ENCODE measurements at regions not wholly inside any gene's neighbourhood (a gene's known extent, or its start where the extent isn't known, plus 50 kb on each side); places are given as distances from the start of the nearest gene placed in this dataset.

- no peak for TF ChIP-seq CTCF (tag by site-specific recombination; IDR thresholded peaks at IDR 0.05)
- no peak for TF ChIP-seq ZNF660 (tag by site-specific recombination; IDR thresholded peaks at IDR 0.05)
- TF ChIP-seq ZFP69B (tag by site-specific recombination; IDR thresholded peaks at IDR 0.05) = no peak
- TF ChIP-seq YY1 (tag by site-specific recombination; IDR thresholded peaks at IDR 0.05) = no peak
- no peak for TF ChIP-seq ZBTB21 (tag by site-specific recombination; IDR thresholded peaks at IDR 0.05)
Observed at GRCh38 chr17:13209081-13209480, 191.3 kb upstream of the ELAC2 start.
